NT2/D1 (cell line): ENCODE measurements at regions not wholly inside any gene's neighbourhood (a gene's known extent, or its start where the extent isn't known, plus 50 kb on each side); places are given as distances from the start of the nearest gene placed in this dataset.

Source experiments
- SUZ12 ChIP-seq: IDR thresholded peaks from 2 replicates; pipeline ENCODE4 v1.6.1; 2011; ENCODE audit not compliant: insufficient read length, insufficient read depth; ENCODE audit errors: extremely low read depth
- YY1 ChIP-seq: IDR thresholded peaks from 2 replicates; pipeline ENCODE4 v1.6.1; 2011; ENCODE audit not compliant: insufficient read length, insufficient read depth

DNA sequence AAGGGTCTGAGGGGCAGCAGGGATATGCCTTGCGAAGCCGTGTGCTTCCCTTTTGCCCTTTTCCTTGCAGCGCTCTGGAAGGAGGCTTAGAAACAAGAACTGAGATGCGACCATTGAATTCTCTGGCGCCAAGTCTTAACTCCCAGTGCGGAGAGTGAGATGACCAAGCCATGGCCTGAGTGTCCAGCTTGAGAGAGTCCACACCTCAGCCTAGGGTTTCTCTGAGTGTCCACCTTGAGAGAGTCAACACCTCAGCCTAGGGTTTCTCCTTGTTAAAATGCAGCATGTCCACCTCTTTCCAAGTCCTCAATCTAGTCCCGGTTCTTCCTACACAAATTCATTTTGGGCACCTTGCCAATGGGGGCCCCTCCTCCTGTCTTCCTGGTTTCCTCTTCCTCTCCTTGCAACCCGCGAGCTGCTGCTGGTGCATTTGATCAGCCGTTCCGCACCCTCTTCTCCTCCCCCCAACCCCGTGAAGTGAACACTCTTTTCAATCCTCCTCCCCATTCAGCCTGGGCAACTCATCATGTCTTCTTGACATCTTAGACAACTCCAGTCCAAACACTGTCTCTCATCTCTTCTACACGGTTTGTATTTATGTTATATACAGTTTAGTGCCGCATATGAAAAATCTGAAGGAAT lies 178.2 kb upstream of the PITRM1 start:
- TF ChIP-seq SUZ12 (no peak), YY1 (no peak)
